ENCODE measurements at regions not wholly inside any gene's neighbourhood (a gene's known extent, or its start where the extent isn't known, plus 50 kb on each side); places are given as distances from the start of the nearest gene placed in this dataset.

- TF ChIP-seq FOS (IDR thresholded peaks at IDR 0.05; ENCODE audit: borderline replicate concordance, insufficient read depth, low read length): no peak
- TF ChIP-seq CTCF (IDR thresholded peaks at IDR 0.05; ENCODE audit: extremely low read depth in 1 of 2, insufficient read depth in 1 of 2, low read depth in 1 of 2, low read length in 2 of 2): no peak
These were observed 140.7 kb upstream of the RARB start for GRCh38 chr3:25287291-25287884.

Measured in endothelial cell of umbilical vein (primary cell).